Activated effector memory CD4-positive, alpha-beta T cell treated with Interleukin-2 at 50 U/mL for 16 hours (primary cell): ENCODE measurements at regions not wholly inside any gene's neighbourhood (a gene's known extent, or its start where the extent isn't known, plus 50 kb on each side); places are given as distances from the start of the nearest gene placed in this dataset.
"Not testable (repeated sequence)": the region's sequence is repeated elsewhere in the genome, so short reads cannot be mapped to it uniquely, and the experiment has no call there.

ENCODE experiments used
- DNase-seq: peaks from one replicate; pipeline ENCODE4 v3.0.0-alpha.2; 2020

DNA sequence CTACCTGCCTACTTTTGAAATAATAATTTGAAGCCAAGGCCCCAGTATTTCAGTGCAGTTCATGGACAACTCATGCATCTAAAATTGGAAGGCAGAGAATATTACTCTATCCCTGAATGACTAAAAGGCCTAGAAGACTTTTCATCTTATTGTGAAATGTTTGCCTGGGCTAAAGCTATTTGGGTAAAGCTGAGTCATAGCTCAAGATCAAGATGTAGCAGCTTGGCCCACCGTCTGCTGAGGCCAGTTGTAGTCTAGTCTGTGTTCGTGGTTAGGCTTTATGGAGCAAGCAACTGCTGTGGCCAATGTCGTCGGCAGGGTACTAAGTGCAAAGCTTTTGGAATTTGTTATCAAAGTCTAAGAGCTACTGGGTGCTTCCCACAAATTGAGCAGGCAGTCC lies 929.1 kb downstream of the RAB28 start:
- no peak for DNase-seq

GRCh38 chr4:12548678-12549077 lies 935.5 kb downstream of the RAB28 start:
- no peak for DNase-seq

GRCh38 chr4:12545812-12546211 lies 938.3 kb downstream of the RAB28 start:
- DNase-seq = no peak

DNA sequence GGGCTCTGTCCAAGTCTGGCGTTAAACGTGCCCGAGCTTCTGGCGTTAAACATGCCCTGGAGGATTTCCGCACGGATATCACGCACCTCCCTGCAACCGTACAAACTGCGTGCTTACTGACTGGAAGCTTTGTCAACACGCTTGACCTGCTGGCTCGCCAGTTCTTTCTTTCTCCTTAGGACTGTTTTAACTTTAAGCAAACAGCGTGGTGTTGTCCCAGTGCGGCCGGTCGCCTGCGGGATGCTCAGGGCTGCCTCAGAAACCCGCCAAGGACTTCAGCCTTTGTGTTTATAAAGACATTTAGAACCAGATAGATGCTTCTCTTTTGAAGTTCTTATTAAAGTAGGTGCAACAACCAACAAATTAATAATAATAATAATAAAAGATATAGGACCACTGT lies 946.0 kb downstream of the RAB28 start:
- no peak for DNase-seq

DNA sequence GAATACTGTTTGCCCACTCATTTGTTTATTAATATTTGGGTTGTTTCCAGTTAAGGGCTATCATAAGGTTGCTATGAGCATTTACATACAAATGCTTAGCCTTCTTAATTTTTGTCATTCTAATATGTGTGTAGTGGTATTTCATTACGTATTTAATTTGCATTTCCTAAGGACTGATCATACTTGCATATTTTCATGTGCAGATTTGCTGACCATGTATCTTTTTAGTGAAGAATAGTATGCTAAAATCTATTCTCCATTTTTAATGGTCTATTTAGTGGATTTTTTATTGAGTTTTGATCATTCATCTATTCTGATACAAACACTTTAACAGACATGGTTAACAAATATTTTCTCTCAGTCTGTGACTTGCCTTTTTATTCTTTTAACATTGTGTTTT lies 949.5 kb downstream of the RAB28 start:
- no peak for DNase-seq

- no peak for DNase-seq
These were observed 964.7 kb downstream of the RAB28 start for GRCh38 chr4:12519426-12519825.

DNA sequence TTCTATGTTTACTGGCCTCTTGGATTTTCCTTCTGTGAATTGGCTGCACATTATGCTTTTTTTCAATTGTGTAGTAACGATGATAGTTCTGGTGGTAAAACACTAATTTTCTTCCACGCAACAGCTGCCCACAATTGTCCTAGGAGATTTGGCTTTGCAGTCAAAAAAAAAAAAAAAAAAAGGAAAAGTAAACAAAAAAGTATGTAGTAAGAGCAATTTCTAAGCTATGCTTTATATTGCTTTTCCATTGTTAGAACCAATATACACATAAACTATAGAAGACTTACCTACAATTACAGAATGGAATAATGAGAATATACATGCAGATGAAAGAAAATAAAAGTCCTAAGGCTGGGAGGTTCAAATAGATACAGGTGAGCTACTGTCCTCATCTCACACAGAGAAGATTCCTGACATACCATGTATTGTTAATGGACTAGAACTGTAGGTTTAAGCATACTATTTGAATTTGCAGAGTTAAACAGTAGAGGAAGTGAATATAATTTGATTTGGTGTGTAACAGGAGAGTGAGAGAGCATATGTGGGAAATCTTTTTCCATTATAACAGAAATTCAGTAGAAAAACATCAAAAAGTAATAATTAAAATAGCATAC lies 976.2 kb downstream of the RAB28 start:
- no peak for DNase-seq

DNA sequence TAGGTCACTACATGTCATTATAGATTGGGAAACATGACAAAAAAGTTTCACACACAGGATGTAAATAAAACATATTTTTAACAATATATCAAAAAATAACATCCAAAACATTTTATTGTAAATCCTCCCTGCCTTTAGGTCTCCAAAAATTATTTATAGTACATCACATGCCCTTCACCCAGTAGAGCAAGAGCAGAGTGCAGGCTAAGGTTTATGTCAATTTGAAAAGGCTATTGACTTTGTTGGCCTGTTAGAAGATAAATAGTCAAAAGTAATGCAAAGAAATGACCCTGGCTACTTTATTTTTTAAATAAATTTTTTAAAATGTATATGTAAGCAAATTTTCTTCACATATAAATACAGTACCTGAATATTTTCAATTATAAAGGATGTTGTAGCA lies 983.7 kb downstream of the RAB28 start:
- DNase-seq = no peak

DNA sequence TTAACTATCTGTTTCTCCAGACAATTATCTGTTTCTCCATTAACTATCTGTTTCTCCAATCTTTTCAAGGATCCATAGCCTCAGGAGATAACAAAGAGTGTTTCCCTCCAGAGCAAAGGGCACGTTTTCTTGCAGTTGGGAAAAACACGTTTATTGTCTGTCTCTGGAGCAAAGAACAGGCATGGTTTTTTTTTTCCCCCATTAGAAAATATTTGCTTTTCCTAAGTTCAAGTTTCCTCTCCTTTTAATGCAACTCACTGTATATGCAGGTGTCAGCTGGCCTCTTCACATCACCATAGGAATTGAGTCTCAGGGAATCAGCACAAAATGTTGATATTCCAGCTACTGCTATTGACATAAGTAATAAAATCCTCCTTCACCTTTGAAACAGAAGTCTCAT lies 984.4 kb downstream of the RAB28 start:
- no peak for DNase-seq

GRCh38 chr4:12495211-12495610 lies 988.9 kb downstream of the RAB28 start:
- DNase-seq = no peak

DNA sequence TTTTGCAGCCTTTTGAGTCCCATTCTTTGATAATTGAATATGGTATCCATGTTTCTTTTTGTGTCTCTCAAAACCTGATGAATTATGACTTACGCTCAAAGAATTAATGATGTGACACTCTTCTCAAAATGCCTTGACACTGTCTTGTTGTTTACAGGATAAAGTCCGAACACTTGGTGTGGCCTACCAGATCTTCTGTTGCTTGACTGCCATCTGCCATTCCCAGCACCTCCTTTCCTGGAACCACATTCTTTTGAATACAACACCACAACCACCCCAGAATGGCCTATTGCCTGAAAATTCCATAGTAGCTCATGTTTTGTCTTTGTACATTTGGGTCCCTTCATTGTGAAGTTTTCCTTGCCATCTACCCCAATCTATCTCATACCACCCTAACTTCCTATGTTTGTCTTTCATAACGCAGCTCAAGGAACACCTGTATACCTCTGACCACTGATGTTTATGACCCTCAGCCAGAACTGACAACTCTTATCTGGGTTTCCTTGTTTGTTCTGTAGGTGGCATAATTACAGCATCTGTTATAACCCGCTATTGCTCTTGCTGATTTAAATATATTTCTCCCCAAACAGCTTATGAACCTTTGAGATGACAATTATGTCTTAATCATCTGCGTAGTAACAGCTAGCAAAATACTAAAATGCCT lies 991.3 kb downstream of the RAB28 start:
- DNase-seq = no peak

DNA sequence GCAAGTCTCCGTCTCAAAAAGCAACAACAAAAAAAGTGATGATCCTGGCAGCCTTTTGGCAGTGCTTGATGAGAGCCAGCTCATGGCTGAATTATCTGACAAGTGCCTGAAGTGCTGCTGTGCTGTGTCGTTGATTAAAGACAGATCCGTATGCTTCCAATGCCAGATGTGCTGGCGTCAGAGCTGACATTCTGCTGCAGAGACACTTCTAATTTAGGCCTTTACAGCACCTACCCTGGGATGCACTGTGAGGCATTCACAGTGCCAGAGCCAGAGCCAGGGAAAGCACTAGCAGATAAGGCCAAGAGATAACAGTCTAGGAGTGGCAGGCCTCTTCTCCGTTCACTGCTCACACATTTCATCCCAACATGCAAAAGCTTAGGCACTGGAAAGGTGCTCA lies 995.5 kb downstream of the RAB28 start:
- DNase-seq = no peak

DNA sequence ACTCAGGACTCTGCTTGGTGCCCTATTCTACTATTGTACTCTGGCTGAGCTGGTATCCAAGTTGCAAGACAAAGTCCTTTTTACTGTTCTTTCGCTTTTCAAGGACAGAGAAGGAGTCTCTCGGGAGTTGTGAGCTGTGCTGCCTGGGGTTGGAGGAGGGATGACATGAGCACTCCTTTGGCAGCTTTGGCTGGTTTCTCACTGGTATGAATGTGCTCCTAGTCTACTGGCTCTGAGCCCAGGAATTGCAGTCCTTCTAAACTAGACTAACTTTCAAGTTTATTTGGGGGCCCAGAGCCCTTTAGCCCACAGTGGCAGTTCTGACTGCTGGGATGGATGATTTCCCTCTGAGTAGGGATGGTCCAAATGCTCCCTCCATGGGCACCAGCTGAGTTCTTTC lies 997.1 kb downstream of the RAB28 start:
- no peak for DNase-seq

DNA sequence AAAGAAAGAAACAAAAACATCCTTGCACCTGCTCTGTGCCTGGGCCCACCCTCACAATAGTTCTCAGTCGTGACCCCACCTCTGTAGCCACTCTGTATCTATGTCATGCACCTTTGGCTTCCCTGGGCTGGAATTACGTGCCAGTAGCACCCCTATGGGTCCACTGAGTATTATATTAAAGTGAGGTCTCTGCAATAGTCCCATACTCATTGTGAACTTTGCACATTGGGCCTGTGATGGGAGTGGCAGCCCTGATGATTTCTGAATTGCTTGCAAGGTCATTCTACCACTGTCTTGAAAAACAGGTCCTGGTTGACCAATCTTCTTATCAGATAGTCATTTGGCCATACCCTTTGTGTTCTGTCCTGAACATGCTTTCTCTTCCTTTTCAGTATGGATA lies 1012.1 kb downstream of the RAB28 start:
- DNase-seq = no peak

DNA sequence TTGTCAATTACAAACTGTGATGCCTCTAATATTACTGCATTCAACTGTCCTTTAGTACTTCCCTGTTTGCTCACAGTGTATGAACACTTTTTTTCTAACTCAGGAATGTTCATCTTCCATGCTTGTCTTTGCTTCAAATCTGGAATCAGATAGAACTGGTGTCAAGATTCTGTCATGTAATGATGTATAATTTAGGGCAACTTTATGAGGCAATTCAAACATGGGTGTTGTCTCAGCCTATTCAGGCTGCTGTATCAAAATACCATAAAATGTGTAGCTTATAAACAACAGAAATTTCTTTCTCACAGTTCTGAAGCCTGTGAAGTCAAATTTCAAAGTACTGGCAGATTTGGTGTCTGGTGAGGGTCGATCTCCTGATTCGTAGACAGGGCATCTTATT lies 1012.9 kb downstream of the RAB28 start:
- DNase-seq = no peak

GRCh38 chr4:12461576-12461975 lies 1022.6 kb downstream of the RAB28 start:
- not testable (repeated sequence) for DNase-seq

GRCh38 chr4:12459126-12459525 lies 1025.0 kb downstream of the RAB28 start:
- no peak for DNase-seq

GRCh38 chr4:12458621-12459020 lies 1025.5 kb downstream of the RAB28 start:
- no peak for DNase-seq

GRCh38 chr4:12452291-12452690 lies 1023.6 kb upstream of the HS3ST1 start:
- no peak for DNase-seq

DNA sequence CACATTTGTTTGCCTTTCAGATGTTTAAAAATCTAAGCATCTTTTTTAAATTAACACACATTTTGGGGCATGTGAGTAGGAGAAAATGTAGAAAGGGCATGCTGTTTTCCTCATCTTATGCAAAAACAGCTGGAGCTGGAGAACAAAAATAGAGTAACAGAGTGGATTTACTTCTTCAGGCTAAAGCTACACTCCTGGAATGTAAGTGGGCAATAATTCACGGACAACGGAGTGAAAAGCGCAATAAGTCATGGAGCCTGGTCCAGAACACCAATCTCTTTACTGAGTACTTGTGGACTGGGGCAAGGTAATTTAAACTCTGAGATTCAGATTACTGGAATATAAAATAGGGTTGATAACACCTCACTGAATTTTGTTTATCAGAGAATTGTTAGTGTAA lies 1018.8 kb upstream of the HS3ST1 start:
- no peak for DNase-seq

DNA sequence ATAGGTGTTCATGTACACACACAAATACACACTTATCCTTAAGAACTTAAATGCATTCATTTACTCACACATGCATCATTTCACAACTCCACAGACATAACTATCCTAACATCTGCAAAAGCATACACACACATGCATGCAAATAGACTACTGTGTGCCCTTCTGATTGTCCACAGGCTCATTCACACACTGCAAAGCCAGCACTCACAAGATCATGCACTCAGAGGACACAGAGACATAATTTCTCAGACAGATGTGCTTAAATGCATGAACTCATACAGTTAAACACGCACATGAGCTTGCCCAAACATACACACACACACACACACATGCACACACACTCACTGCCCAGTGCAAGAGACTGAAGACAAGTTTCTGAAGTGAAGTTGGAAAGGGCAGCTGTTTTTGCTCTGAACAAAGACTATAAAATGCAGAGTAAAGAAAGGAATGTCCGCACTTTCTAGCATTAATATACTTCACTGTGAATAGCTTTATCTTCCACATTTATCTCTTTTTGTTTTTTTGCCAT lies 1018.0 kb upstream of the HS3ST1 start:
- DNase-seq = no peak

- no peak for DNase-seq
These were observed 1017.6 kb upstream of the HS3ST1 start for GRCh38 chr4:12446256-12446655.

- DNase-seq = no peak
These were observed 1017.1 kb upstream of the HS3ST1 start for GRCh38 chr4:12445711-12446235.

DNA sequence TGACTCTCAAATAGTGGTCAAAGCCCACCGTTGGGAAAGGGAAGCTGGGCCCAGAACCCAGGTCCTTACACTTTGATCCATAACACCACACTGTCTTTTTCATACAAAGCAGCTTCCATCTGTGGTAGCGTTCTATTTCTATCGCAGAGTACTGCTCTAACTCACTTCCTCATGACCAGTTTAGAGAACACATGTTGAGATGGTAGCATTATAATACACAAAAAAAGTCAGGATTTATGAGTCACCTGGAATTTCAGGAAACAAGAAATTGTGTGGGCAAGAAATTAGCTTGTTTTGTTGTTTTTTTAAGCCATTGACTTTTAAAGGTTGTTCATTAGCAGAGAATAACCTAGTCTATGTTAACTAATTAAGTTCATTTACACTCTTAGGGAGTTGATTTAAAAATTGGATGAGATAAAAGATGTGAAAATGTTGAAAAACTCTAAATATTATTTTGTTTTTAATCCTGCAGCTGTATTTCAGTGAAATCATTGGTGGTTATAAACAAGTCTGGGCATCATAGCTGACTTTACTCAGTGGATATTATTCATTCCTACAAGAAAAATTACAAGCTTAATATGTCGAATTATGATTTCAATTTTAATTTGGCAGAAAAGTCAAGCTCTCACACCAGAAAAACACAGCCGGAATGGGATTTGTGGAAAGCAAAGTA lies 1011.1 kb upstream of the HS3ST1 start:
- no peak for DNase-seq
